HepG2 (cell line): ENCODE measurements at regions not wholly inside any gene's neighbourhood (a gene's known extent, or its start where the extent isn't known, plus 50 kb on each side); places are given as distances from the start of the nearest gene placed in this dataset.

Source experiments
- FOXA3 ChIP-seq: IDR thresholded peaks from 2 replicates; pipeline ENCODE4 v1.6.1; 2016; ENCODE audit warnings: missing genetic modification reagents, missing compliant biosample characterization
- HNRNPL ChIP-seq: fragments of 200-400 bp; formaldehyde crosslinking; IDR thresholded peaks from 2 replicates; pipeline ENCODE4 v1.6.1; 2017; ENCODE audit warnings: mild to moderate bottlenecking, low read depth, low read length
- PHF20 ChIP-seq: sonication (generic); formaldehyde crosslinking; IDR thresholded peaks from 2 replicates; pipeline ENCODE4 v1.5.0; 2020; ENCODE audit warnings: mild to moderate bottlenecking, missing genetic modification reagents
- RFXAP ChIP-seq: sonication (generic); formaldehyde crosslinking; IDR thresholded peaks from 2 replicates; pipeline ENCODE4 v1.4.0; 2020; ENCODE audit warnings: missing genetic modification reagents, borderline replicate concordance
- SIX4 ChIP-seq: sonication (generic); formaldehyde crosslinking; IDR thresholded peaks from 2 replicates; pipeline ENCODE4 v1.4.0; 2020; ENCODE audit warnings: missing genetic modification reagents
- THAP11 ChIP-seq: IDR thresholded peaks from 2 replicates; pipeline ENCODE4 v1.6.1; 2016; ENCODE audit warnings: missing biosample characterization, missing genetic modification reagents
- ZFP36 ChIP-seq: fragments of 150-350 bp; IDR thresholded peaks from 2 replicates; pipeline ENCODE4 v1.6.1; 2018; ENCODE audit warnings: borderline replicate concordance, low read length, low read depth; ENCODE audit not compliant: partially characterized antibody
- ZFP90 ChIP-seq: sonication (generic); formaldehyde crosslinking; IDR thresholded peaks from 2 replicates; pipeline ENCODE4 v1.8.0; 2022; ENCODE audit warnings: missing genetic modification reagents, mild to moderate bottlenecking, inconsistent platforms, borderline replicate concordance
- ZNF121 ChIP-seq: sonication (generic); formaldehyde crosslinking; IDR thresholded peaks from 2 replicates; pipeline ENCODE4 v1.5.0; 2020; ENCODE audit warnings: mild to moderate bottlenecking, missing genetic modification reagents
- TF ChIP-seq, protein P1 (sequence below): sonication (generic); formaldehyde crosslinking; IDR thresholded peaks from 2 replicates; pipeline ENCODE4 v1.5.0; 2020; ENCODE audit warnings: missing genetic modification reagents
- TF ChIP-seq, protein P2 (sequence below): sonication (generic); formaldehyde crosslinking; IDR thresholded peaks from 2 replicates; pipeline ENCODE4 v1.4.0; 2020; ENCODE audit warnings: missing genetic modification reagents, borderline replicate concordance
- TF ChIP-seq, protein P3 (sequence below), 2 experiments: fragments of 450-650 bp in 1 of 2; sonication (generic) in 1 of 2; formaldehyde crosslinking in 1 of 2; IDR thresholded peaks; 2 replicates each; pipeline versions ENCODE4 v1.6.1 to v1.8.0; 2016 to 2022; ENCODE audit warnings: antibody characterized with exemption in 1 of 2, mild to moderate bottlenecking in 1 of 2, missing genetic modification reagents in 1 of 2
- TF ChIP-seq, protein P4 (sequence below): sonication (generic); formaldehyde crosslinking; conservative IDR thresholded peaks from 2 replicates; pipeline ENCODE4 v1.4.0; 2020; ENCODE audit warnings: missing genetic modification reagents

DNA sequence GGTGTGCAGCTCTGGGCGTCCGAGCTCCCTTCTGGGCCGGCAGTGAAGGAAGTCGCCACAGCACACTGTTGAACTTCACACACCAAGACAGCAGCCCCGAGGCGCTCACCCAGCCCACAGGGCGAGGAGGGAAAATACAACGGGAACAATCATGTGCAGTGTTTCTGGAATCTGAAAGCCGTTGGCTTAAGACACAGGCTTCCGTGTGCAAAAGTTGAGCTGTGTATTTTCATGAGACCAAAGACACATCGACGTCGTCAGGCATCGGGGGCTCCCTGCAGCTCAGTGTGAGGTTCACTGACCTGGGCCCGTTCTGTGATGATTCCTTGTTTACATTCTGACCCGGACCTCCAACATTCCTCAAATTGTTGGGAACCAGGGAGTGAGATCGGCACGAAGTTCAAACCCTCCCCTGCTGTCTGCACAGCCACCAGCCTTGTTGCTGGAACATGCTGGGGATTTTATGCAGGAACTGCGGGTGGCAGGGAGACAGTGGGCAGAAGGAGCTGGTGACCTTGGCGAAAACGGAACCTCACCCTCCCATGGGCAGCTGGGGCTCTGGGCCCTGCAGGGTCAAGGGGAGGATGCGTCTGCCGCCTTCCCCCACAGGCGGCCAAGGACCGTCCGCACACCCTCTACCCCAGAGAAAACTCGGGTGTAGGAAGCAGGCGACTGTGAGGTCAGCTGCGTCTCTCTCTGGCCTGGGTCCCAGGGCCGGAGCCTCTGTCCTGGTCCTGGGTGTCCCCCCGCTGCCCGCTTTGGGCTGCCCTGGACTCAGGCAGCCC lies 72.2 kb downstream of the METRNL start (continued):
- TF ChIP-seq, protein P1, sequence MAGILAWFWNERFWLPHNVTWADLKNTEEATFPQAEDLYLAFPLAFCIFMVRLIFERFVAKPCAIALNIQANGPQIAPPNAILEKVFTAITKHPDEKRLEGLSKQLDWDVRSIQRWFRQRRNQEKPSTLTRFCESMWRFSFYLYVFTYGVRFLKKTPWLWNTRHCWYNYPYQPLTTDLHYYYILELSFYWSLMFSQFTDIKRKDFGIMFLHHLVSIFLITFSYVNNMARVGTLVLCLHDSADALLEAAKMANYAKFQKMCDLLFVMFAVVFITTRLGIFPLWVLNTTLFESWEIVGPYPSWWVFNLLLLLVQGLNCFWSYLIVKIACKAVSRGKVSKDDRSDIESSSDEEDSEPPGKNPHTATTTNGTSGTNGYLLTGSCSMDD: 0 out of 2 replicates have a peak, but pooled peaks have one; percentile 60
- no peak for TF ChIP-seq PHF20 (CRISPR knock-in tag)
- TF ChIP-seq THAP11 (CRISPR knock-in tag): peak; percentile 66
- peak; percentile 99 for TF ChIP-seq FOXA3 (CRISPR knock-in tag)
- peak; percentile 99 for TF ChIP-seq ZNF121 (CRISPR knock-in tag)
- TF ChIP-seq, protein P2, sequence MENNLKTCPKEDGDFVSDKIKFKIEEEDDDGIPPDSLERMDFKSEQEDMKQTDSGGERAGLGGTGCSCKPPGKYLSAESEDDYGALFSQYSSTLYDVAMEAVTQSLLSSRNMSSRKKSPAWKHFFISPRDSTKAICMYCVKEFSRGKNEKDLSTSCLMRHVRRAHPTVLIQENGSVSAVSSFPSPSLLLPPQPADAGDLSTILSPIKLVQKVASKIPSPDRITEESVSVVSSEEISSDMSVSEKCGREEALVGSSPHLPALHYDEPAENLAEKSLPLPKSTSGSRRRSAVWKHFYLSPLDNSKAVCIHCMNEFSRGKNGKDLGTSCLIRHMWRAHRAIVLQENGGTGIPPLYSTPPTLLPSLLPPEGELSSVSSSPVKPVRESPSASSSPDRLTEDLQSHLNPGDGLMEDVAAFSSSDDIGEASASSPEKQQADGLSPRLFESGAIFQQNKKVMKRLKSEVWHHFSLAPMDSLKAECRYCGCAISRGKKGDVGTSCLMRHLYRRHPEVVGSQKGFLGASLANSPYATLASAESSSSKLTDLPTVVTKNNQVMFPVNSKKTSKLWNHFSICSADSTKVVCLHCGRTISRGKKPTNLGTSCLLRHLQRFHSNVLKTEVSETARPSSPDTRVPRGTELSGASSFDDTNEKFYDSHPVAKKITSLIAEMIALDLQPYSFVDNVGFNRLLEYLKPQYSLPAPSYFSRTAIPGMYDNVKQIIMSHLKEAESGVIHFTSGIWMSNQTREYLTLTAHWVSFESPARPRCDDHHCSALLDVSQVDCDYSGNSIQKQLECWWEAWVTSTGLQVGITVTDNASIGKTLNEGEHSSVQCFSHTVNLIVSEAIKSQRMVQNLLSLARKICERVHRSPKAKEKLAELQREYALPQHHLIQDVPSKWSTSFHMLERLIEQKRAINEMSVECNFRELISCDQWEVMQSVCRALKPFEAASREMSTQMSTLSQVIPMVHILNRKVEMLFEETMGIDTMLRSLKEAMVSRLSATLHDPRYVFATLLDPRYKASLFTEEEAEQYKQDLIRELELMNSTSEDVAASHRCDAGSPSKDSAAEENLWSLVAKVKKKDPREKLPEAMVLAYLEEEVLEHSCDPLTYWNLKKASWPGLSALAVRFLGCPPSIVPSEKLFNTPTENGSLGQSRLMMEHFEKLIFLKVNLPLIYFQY (CRISPR knock-in tag): peak; percentile 100
- TF ChIP-seq, protein P3, sequence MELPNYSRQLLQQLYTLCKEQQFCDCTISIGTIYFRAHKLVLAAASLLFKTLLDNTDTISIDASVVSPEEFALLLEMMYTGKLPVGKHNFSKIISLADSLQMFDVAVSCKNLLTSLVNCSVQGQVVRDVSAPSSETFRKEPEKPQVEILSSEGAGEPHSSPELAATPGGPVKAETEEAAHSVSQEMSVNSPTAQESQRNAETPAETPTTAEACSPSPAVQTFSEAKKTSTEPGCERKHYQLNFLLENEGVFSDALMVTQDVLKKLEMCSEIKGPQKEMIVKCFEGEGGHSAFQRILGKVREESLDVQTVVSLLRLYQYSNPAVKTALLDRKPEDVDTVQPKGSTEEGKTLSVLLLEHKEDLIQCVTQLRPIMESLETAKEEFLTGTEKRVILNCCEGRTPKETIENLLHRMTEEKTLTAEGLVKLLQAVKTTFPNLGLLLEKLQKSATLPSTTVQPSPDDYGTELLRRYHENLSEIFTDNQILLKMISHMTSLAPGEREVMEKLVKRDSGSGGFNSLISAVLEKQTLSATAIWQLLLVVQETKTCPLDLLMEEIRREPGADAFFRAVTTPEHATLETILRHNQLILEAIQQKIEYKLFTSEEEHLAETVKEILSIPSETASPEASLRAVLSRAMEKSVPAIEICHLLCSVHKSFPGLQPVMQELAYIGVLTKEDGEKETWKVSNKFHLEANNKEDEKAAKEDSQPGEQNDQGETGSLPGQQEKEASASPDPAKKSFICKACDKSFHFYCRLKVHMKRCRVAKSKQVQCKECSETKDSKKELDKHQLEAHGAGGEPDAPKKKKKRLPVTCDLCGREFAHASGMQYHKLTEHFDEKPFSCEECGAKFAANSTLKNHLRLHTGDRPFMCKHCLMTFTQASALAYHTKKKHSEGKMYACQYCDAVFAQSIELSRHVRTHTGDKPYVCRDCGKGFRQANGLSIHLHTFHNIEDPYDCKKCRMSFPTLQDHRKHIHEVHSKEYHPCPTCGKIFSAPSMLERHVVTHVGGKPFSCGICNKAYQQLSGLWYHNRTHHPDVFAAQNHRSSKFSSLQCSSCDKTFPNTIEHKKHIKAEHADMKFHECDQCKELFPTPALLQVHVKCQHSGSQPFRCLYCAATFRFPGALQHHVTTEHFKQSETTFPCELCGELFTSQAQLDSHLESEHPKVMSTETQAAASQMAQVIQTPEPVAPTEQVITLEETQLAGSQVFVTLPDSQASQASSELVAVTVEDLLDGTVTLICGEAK (IDR thresholded peaks at IDR 0.05): no peak
- TF ChIP-seq, protein P3 (CRISPR knock-in tag; IDR thresholded peaks at IDR 0.05): peak; percentile 70; the same call in 1 of the 2 replicates
- peak; percentile 91 for TF ChIP-seq HNRNPL
- peak; percentile 81 for TF ChIP-seq RFXAP
- peak; percentile 87 for TF ChIP-seq SIX4 (CRISPR knock-in tag)
- peak; percentile 24 for TF ChIP-seq ZFP36
- 0 out of 2 replicates have a peak, but pooled peaks have one; percentile 64 for TF ChIP-seq ZFP90
- TF ChIP-seq, protein P4, sequence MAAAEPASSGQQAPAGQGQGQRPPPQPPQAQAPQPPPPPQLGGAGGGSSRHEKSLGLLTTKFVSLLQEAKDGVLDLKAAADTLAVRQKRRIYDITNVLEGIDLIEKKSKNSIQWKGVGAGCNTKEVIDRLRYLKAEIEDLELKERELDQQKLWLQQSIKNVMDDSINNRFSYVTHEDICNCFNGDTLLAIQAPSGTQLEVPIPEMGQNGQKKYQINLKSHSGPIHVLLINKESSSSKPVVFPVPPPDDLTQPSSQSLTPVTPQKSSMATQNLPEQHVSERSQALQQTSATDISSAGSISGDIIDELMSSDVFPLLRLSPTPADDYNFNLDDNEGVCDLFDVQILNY (CRISPR knock-in tag): 0 out of 2 replicates have a peak, but pooled peaks have one; percentile 8
